SU-DHL-6 (cell line): ENCODE measurements at regions not wholly inside any gene's neighbourhood (a gene's known extent, or its start where the extent isn't known, plus 50 kb on each side); places are given as distances from the start of the nearest gene placed in this dataset.

Experiments
- H2AFZ ChIP-seq: fragments of 200-600 bp; sonication (generic); 2 replicates; pipeline ENCODE4 v1.6.1; 2014; ENCODE audit warnings: low read depth, mild to moderate bottlenecking, moderate library complexity, mixed read lengths, antibody characterized with exemption, low read length; ENCODE audit not compliant: severe bottlenecking
- H3F3A ChIP-seq: fragments of 200-600 bp; shearing (Covaris generic); 2 replicates; pipeline ENCODE4 v1.6.0; 2016; ENCODE audit warnings: antibody characterized with exemption, mild to moderate bottlenecking; ENCODE audit not compliant: insufficient read depth
- H3K27ac ChIP-seq: fragments of 200-600 bp; sonication (generic); 2 replicates; pipeline ENCODE4 v1.5.1; 2016; ENCODE audit warnings: low read depth, mild to moderate bottlenecking, low read length, moderate library complexity, mixed read lengths
- H3K27me3 ChIP-seq: fragments of 200-600 bp; sonication (generic), shearing (Covaris generic); 2 replicates; pipeline ENCODE4 v1.6.0; 2014; ENCODE audit warnings: mild to moderate bottlenecking, low read length
- H3K36me3 ChIP-seq: fragments of 200-600 bp; sonication (generic); 2 replicates; pipeline ENCODE4 v1.6.1; 2014; ENCODE audit warnings: mild to moderate bottlenecking, low read length, mixed read lengths
- H3K4me2 ChIP-seq: fragments of 300-600, 200-600 bp; shearing (Covaris generic), sonication (generic); 2 replicates; pipeline ENCODE4 v1.6.0; 2014; ENCODE audit warnings: low read length, low read depth, mild to moderate bottlenecking; ENCODE audit not compliant: poor library complexity, severe bottlenecking
- H3K4me3 ChIP-seq: fragments of 200-600 bp; sonication (generic); 2 replicates; pipeline ENCODE4 v1.5.1; 2014; ENCODE audit warnings: antibody characterized with exemption, low read length, mild to moderate bottlenecking, mixed read lengths; ENCODE audit not compliant: insufficient read depth, poor library complexity, severe bottlenecking
- H3K79me2 ChIP-seq: fragments of 200-600 bp; sonication (generic); 2 replicates; pipeline ENCODE4 v1.6.1; 2014; ENCODE audit warnings: mild to moderate bottlenecking, low read length, moderate library complexity; ENCODE audit not compliant: insufficient read depth
- H3K9ac ChIP-seq: fragments of 200-600 bp; sonication (generic); 2 replicates; pipeline ENCODE4 v1.7.0; 2014; ENCODE audit warnings: mild to moderate bottlenecking, low read length
- H3K9me2 ChIP-seq: fragments of 200-600 bp; sonication (generic); replicated peaks from 2 replicates; pipeline ENCODE4 v1.6.1; 2014; ENCODE audit warnings: low read length; ENCODE audit not compliant: insufficient read depth
- H3K9me3 ChIP-seq: fragments of 200-600 bp; sonication (generic); 2 replicates; pipeline ENCODE4 v1.6.1; 2014; ENCODE audit warnings: low read length, mixed read lengths; ENCODE audit not compliant: insufficient read depth
- H4K20me1 ChIP-seq: fragments of 200-600 bp; sonication (generic); 2 replicates; pipeline ENCODE4 v1.6.1; 2014; ENCODE audit warnings: low read depth, mild to moderate bottlenecking, antibody characterized with exemption, low read length, moderate library complexity, mixed read lengths
- CTCF ChIP-seq: fragments of 200-600 bp; sonication (generic); IDR thresholded peaks from one replicate; pipeline ENCODE4 v1.5.1; 2017; ENCODE audit warnings: antibody characterized with exemption, mild to moderate bottlenecking, low read length, moderate library complexity; ENCODE audit not compliant: insufficient read depth, poor library complexity, severe bottlenecking
- EZH2phosphoT487 ChIP-seq: fragments of 200-600 bp; sonication (generic), shearing (Covaris generic); conservative IDR thresholded peaks from 2 replicates; pipeline ENCODE4 v1.6.1; 2018; ENCODE audit warnings: mild to moderate bottlenecking, antibody characterized with exemption, low read length, moderate library complexity, mixed read lengths

DNA sequence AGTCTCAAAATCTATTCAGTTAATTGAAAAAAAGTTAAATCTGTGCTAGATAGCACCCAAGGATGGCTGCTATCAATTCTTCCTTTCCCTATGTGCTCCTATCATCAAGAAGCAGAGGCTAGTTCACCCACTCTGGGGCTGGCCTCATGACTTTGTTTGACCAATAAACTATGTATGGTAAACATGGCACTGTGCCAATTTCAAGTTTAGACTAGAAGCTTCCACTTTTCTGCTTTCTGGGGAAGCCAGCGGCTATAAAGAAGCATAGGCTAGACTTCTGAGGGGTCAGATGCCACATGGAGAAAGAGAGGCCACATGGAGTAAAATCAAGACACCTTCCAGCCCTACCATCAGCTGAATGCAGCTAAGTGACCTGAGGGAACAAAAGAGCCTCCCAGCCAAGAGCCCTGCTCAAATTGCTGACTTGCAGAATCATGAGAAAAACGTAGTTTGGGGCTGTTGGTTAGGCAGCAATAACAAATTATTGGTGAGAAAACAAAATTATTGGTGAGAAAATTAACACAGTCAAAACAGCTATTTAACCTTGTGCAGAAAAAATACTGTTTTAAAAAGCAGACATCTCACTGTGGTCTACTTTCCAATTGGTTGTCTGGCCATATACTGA, 86.5 kb upstream of the SLC14A2 start:
- H3K36me3 ChIP-seq = no peaks in the 10 kb centered on the region
- H3K27me3 ChIP-seq = no peaks in the 10 kb centered on the region; the same call in 1 of the 2 replicates
- no peak overlapping the region for H3K27ac ChIP-seq
- no peaks in the 10 kb centered on the region for H3K9me2 ChIP-seq
- H3K9me3 ChIP-seq = no peaks in the 10 kb centered on the region
- no peak overlapping the region for H3K9ac ChIP-seq
- no peaks in the 10 kb centered on the region for H4K20me1 ChIP-seq
- no peaks in the 10 kb centered on the region for H3K79me2 ChIP-seq
- no peaks in the 10 kb centered on the region for H3F3A ChIP-seq
- no peak overlapping the region for H3K4me2 ChIP-seq
- no peak overlapping the region for H3K4me3 ChIP-seq
- TF ChIP-seq EZH2phosphoT487 (no peak), CTCF (no peak)
- H2AFZ ChIP-seq = no peak overlapping the region

DNA sequence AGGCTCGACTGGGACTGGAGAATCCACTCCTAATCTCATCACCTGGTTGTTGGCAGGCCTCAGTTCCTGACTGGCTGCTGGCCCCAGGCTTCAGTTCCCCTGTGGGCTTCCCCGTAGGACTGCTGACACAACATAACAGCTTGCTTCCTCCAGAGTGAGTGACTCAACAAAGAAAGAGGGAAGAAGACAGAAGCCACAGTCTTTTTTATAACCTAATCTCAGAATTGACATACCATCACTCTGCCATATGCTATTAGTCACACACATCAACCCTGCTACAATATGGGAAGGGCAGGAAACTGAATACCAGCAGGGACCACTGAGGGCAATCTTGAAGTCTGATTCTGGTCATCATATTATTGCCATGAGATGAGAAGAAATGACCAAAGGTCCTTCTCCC, 76.8 kb upstream of the SLC14A2 start:
- Histone ChIP-seq H3K4me3 (no peak overlapping the region), H3K27ac (no peak overlapping the region), H4K20me1 (no peaks in the 10 kb centered on the region), H2AFZ (no peak overlapping the region), H3K79me2 (no peaks in the 10 kb centered on the region), H3K9me2 (no peaks in the 10 kb centered on the region), H3F3A (no peaks in the 10 kb centered on the region), H3K36me3 (no peaks in the 10 kb centered on the region), H3K9ac (no peak overlapping the region), H3K9me3 (no peaks in the 10 kb centered on the region), H3K4me2 (no peak overlapping the region), H3K27me3 (no peaks in the 10 kb centered on the region)
- TF ChIP-seq EZH2phosphoT487 (no peak), CTCF (no peak)

DNA sequence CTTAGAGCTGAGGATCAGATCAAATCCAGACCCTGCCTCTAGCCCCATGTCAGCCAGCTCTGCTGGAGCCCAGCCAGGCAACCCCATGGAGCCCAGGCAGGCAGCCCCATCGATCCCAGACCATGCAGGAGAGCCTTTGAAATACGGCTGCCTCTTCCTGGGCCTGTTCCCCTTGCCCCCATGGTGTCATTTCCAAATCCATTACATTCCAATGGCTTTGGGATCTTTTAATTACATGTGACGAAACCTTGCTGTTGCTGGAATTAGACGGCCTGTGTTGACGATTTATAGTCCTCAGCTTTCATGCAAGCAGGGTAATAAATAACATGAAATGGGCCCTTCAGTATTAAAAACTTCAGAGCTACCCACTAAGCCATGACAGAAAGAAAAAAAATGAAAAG, 75.8 kb upstream of the SLC14A2 start:
- Histone ChIP-seq H3K9ac (no peak overlapping the region), H3K9me2 (no peaks in the 10 kb centered on the region), H3F3A (no peaks in the 10 kb centered on the region), H3K4me3 (no peak overlapping the region), H3K9me3 (no peaks in the 10 kb centered on the region), H3K4me2 (no peak overlapping the region), H2AFZ (no peak overlapping the region), H3K27ac (no peak overlapping the region), H3K36me3 (no peaks in the 10 kb centered on the region), H3K27me3 (no peaks in the 10 kb centered on the region), H4K20me1 (no peaks in the 10 kb centered on the region), H3K79me2 (no peaks in the 10 kb centered on the region)
- no peak for TF ChIP-seq EZH2phosphoT487
- TF ChIP-seq CTCF = no peak
